ENCODE measurements at regions not wholly inside any gene's neighbourhood (a gene's known extent, or its start where the extent isn't known, plus 50 kb on each side); places are given as distances from the start of the nearest gene placed in this dataset.

- 65% methylated on average over 6 of the region's 6 CpGs for WGBS (ENCODE audit: low lambda C conversion rate, missing lambda C conversion rate)
- Histone ChIP-seq H3K36me3 (replicated peaks; ENCODE audit: insufficient read depth, low read depth) (no peaks in the 10 kb centered on the region), H3K4me1 (ENCODE audit: insufficient read depth) (no peaks in the 10 kb centered on the region), H3K9me2 (replicated peaks; ENCODE audit: insufficient read depth) (no peaks in the 10 kb centered on the region), H3K79me2 (no peaks in the 10 kb centered on the region), H4K20me1 (ENCODE audit: insufficient read depth, poor library complexity, severe bottlenecking) (no peaks in the 10 kb centered on the region), H3K27me3 (no peaks in the 10 kb centered on the region), H3K9me3 (ENCODE audit: low read depth) (no peaks in the 10 kb centered on the region), H3K27ac (no peak overlapping the region), H3K4me2 (no peak overlapping the region), H3K4me3 (no peak overlapping the region), H2AFZ (no peak overlapping the region)
- TF ChIP-seq EZH2 (IDR thresholded peaks at IDR 0.05; ENCODE audit: borderline replicate concordance) = no peak
- TF ChIP-seq, protein P1, sequence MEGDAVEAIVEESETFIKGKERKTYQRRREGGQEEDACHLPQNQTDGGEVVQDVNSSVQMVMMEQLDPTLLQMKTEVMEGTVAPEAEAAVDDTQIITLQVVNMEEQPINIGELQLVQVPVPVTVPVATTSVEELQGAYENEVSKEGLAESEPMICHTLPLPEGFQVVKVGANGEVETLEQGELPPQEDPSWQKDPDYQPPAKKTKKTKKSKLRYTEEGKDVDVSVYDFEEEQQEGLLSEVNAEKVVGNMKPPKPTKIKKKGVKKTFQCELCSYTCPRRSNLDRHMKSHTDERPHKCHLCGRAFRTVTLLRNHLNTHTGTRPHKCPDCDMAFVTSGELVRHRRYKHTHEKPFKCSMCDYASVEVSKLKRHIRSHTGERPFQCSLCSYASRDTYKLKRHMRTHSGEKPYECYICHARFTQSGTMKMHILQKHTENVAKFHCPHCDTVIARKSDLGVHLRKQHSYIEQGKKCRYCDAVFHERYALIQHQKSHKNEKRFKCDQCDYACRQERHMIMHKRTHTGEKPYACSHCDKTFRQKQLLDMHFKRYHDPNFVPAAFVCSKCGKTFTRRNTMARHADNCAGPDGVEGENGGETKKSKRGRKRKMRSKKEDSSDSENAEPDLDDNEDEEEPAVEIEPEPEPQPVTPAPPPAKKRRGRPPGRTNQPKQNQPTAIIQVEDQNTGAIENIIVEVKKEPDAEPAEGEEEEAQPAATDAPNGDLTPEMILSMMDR (IDR thresholded peaks at IDR 0.05; ENCODE audit: poor library complexity) = no peak
- no peak for TF ChIP-seq EZH2phosphoT487 (IDR thresholded peaks at IDR 0.05; ENCODE audit: low read depth, severe bottlenecking, unreplicated experiment)
- no peak for DNase-seq (ENCODE audit: low spot score)
Observed at GRCh38 chr6:133051240-133051639, 189.9 kb upstream of the EYA4 start.

DNA sequence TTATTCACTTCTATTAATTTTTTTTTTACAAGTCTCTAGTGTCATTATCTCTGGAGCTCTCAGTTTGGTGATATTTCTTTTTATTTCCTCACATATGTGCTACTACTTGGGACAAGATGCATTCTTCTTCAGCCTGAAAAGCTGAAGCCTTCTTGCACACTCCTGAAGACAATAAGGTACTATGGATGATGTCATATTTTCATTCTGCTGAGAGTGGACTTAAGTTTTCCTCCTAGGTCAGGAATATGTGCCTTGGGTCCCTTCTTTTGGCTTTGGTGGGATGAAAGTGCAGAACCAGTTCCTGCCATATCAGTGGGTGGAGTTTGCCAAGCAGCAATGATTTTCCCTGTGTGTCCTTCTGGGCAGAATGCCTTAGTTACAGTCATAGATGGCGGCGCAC lies 188.7 kb upstream of the EYA4 start:
- TF ChIP-seq, protein P1 (IDR thresholded peaks at IDR 0.05; ENCODE audit: poor library complexity) = no peak
- no peak for TF ChIP-seq EZH2phosphoT487 (IDR thresholded peaks at IDR 0.05; ENCODE audit: low read depth, severe bottlenecking, unreplicated experiment)

GRCh38 chr6:133055441-133055966 lies 185.7 kb upstream of the EYA4 start:
- Histone ChIP-seq H3K4me3 (no peak overlapping the region), H3K4me2 (peak overlapping the region; percentile 15), H3K27me3 (peaks cover 4% of the 10 kb centered on the region), H3K9me3 (ENCODE audit: low read depth) (no peaks in the 10 kb centered on the region), H3K36me3 (replicated peaks; ENCODE audit: insufficient read depth, low read depth) (no peaks in the 10 kb centered on the region), H3K4me1 (ENCODE audit: insufficient read depth) (no peaks in the 10 kb centered on the region), H4K20me1 (ENCODE audit: insufficient read depth, poor library complexity, severe bottlenecking) (no peaks in the 10 kb centered on the region), H3K9me2 (replicated peaks; ENCODE audit: insufficient read depth) (no peaks in the 10 kb centered on the region), H3K27ac (no peak overlapping the region), H2AFZ (no peak overlapping the region), H3K79me2 (no peaks in the 10 kb centered on the region)
- 58% methylated on average over 5 of the region's 5 CpGs for WGBS (ENCODE audit: low lambda C conversion rate, missing lambda C conversion rate)
- no peak for DNase-seq (ENCODE audit: low spot score)
- TF ChIP-seq, protein P1 (IDR thresholded peaks at IDR 0.05; ENCODE audit: poor library complexity) = no peak
- TF ChIP-seq EZH2phosphoT487 (IDR thresholded peaks at IDR 0.05; ENCODE audit: low read depth, severe bottlenecking, unreplicated experiment) (no peak), EZH2 (IDR thresholded peaks at IDR 0.05; ENCODE audit: borderline replicate concordance) (no peak)

More for the DNA sequence above, 188.7 kb upstream of the EYA4 start:
- H3K4me3 ChIP-seq = no peak overlapping the region
- DNase-seq (ENCODE audit: low spot score) = no peak
- H4K20me1 ChIP-seq (ENCODE audit: insufficient read depth, poor library complexity, severe bottlenecking) = no peaks in the 10 kb centered on the region
- H3K27ac ChIP-seq = no peak overlapping the region
- no peaks in the 10 kb centered on the region for H3K27me3 ChIP-seq
- H3K79me2 ChIP-seq = no peaks in the 10 kb centered on the region
- H3K9me3 ChIP-seq (ENCODE audit: low read depth) = no peaks in the 10 kb centered on the region
- no peaks in the 10 kb centered on the region for H3K9me2 ChIP-seq (replicated peaks; ENCODE audit: insufficient read depth)
- WGBS (ENCODE audit: low lambda C conversion rate, missing lambda C conversion rate) = 96% methylated on average over 2 of the region's 2 CpGs
- no peaks in the 10 kb centered on the region for H3K36me3 ChIP-seq (replicated peaks; ENCODE audit: insufficient read depth, low read depth)
- H2AFZ ChIP-seq = no peak overlapping the region
- H3K4me1 ChIP-seq (ENCODE audit: insufficient read depth) = no peaks in the 10 kb centered on the region
- H3K4me2 ChIP-seq = no peak overlapping the region

- Histone ChIP-seq H2AFZ (no peak overlapping the region), H3K9me2 (replicated peaks; ENCODE audit: insufficient read depth) (no peaks in the 10 kb centered on the region)
Observed at GRCh38 chr6:133057352-133057751, 183.8 kb upstream of the EYA4 start.

More at GRCh38 chr6:133057352-133057751, 183.8 kb upstream of the EYA4 start:
- no peak overlapping the region for H3K27ac ChIP-seq
- H4K20me1 ChIP-seq (ENCODE audit: insufficient read depth, poor library complexity, severe bottlenecking) = no peaks in the 10 kb centered on the region
- WGBS (ENCODE audit: low lambda C conversion rate, missing lambda C conversion rate) = 88% methylated on average over 2 of the region's 2 CpGs
- H3K27me3 ChIP-seq = peaks cover 4% of the 10 kb centered on the region
- H3K4me2 ChIP-seq = no peak overlapping the region
- TF ChIP-seq EZH2phosphoT487 (IDR thresholded peaks at IDR 0.05; ENCODE audit: low read depth, severe bottlenecking, unreplicated experiment) (no peak), EZH2 (IDR thresholded peaks at IDR 0.05; ENCODE audit: borderline replicate concordance) (no peak)
- TF ChIP-seq, protein P1 (IDR thresholded peaks at IDR 0.05; ENCODE audit: poor library complexity) = no peak
- no peak overlapping the region for H3K4me3 ChIP-seq
- no peaks in the 10 kb centered on the region for H3K9me3 ChIP-seq (ENCODE audit: low read depth)
- H3K4me1 ChIP-seq (ENCODE audit: insufficient read depth) = no peaks in the 10 kb centered on the region
- no peaks in the 10 kb centered on the region for H3K79me2 ChIP-seq
- DNase-seq (ENCODE audit: low spot score) = no peak
- no peaks in the 10 kb centered on the region for H3K36me3 ChIP-seq (replicated peaks; ENCODE audit: insufficient read depth, low read depth)
